ENCODE measurements at regions not wholly inside any gene's neighbourhood (a gene's known extent, or its start where the extent isn't known, plus 50 kb on each side); places are given as distances from the start of the nearest gene placed in this dataset.

- H3K27ac Mint-ChIP-seq, result no peak overlapping the region
- H3K27me3 Mint-ChIP-seq (ENCODE audit: insufficient read depth), result peaks cover 38% of the 10 kb centered on the region
Observed at GRCh38 chr15:25624504-25625177, 185.8 kb upstream of the UBE3A start.

GRCh38 chr15:25623708-25624107, 184.9 kb upstream of the UBE3A start:
- H3K27ac ChIP-seq (ENCODE audit: low read depth, low read length), result no peak overlapping the region
- DNase-seq, result no peak
- Mint-ChIP-seq H3K36me3 (ENCODE audit: low read depth) (no peaks in the 10 kb centered on the region), H3K4me3 (no peak overlapping the region), H3K9me3 (no peaks in the 10 kb centered on the region), H3K27me3 (ENCODE audit: insufficient read depth) (peaks cover 31% of the 10 kb centered on the region), H3K27ac (no peak overlapping the region), H3K4me1 (no peaks in the 10 kb centered on the region)
- TF ChIP-seq, protein P1, sequence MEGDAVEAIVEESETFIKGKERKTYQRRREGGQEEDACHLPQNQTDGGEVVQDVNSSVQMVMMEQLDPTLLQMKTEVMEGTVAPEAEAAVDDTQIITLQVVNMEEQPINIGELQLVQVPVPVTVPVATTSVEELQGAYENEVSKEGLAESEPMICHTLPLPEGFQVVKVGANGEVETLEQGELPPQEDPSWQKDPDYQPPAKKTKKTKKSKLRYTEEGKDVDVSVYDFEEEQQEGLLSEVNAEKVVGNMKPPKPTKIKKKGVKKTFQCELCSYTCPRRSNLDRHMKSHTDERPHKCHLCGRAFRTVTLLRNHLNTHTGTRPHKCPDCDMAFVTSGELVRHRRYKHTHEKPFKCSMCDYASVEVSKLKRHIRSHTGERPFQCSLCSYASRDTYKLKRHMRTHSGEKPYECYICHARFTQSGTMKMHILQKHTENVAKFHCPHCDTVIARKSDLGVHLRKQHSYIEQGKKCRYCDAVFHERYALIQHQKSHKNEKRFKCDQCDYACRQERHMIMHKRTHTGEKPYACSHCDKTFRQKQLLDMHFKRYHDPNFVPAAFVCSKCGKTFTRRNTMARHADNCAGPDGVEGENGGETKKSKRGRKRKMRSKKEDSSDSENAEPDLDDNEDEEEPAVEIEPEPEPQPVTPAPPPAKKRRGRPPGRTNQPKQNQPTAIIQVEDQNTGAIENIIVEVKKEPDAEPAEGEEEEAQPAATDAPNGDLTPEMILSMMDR (conservative IDR thresholded peaks at IDR 0.05), result no peak
- no peak overlapping the region for H3K9ac ChIP-seq (ENCODE audit: extremely low read depth, low read length, poor library complexity, severe bottlenecking)
- no peaks in the 10 kb centered on the region for H3K4me1 ChIP-seq (ENCODE audit: control insufficient read depth, insufficient read depth, low read length)
- H3K4me3 ChIP-seq (ENCODE audit: low read length), result no peak overlapping the region
- no peaks in the 10 kb centered on the region for H3K36me3 ChIP-seq (ENCODE audit: control insufficient read depth, insufficient read depth, low read length)
- no peaks in the 10 kb centered on the region for H3K9me3 ChIP-seq (ENCODE audit: control insufficient read depth, low read length)
- WGBS, 2 experiments (ENCODE audit: insufficient coverage in 1 of 2, insufficient read length in 1 of 2), result 74 to 100% methylated on average over 2 to 5 of the region's 5 CpGs
- H3K27me3 ChIP-seq (ENCODE audit: control insufficient read depth, insufficient read depth, low read length, poor library complexity, severe bottlenecking), result no peaks in the 10 kb centered on the region

More at GRCh38 chr15:25624504-25625177, 185.8 kb upstream of the UBE3A start:
- Mint-ChIP-seq H3K36me3 (ENCODE audit: low read depth) (no peaks in the 10 kb centered on the region), H3K9me3 (no peaks in the 10 kb centered on the region), H3K4me1 (no peaks in the 10 kb centered on the region), H3K4me3 (no peak overlapping the region)
- H3K9me3 ChIP-seq (ENCODE audit: control insufficient read depth, low read length), result no peaks in the 10 kb centered on the region
- 86 to 92% methylated on average over 7 to 11 of the region's 11 CpGs for WGBS, 2 experiments (ENCODE audit: insufficient coverage in 1 of 2, insufficient read length in 1 of 2)
- no peaks in the 10 kb centered on the region for H3K27me3 ChIP-seq (ENCODE audit: control insufficient read depth, insufficient read depth, low read length, poor library complexity, severe bottlenecking)
- no peaks in the 10 kb centered on the region for H3K36me3 ChIP-seq (ENCODE audit: control insufficient read depth, insufficient read depth, low read length)
- no peak overlapping the region for H3K27ac ChIP-seq (ENCODE audit: low read depth, low read length)
- H3K4me3 ChIP-seq (ENCODE audit: low read length), result no peak overlapping the region
- TF ChIP-seq, protein P1 (conservative IDR thresholded peaks at IDR 0.05), result no peak
- no peak for DNase-seq
- no peak overlapping the region for H3K9ac ChIP-seq (ENCODE audit: extremely low read depth, low read length, poor library complexity, severe bottlenecking)
- no peaks in the 10 kb centered on the region for H3K4me1 ChIP-seq (ENCODE audit: control insufficient read depth, insufficient read depth, low read length)

DNA sequence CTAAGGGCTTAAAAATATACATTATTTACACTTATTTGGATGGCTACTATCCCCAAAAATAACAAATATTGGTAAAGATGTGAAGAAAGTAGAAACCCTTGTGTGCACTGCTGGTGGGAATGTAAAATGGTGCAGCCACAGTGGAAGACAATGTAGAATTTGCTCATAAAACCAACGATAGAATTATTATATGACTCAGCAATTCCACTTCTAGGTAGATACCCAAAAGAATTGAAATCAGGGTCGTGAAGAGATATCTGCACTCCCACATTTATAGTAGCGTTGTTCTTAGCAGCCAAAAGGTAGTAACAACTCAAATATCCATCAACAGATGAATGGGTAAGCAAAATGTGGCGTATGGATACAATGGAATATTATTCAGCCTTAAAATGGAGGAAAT, 181.6 kb upstream of the UBE3A start:
- H3K27me3 ChIP-seq (ENCODE audit: control insufficient read depth, insufficient read depth, low read length, poor library complexity, severe bottlenecking), result no peaks in the 10 kb centered on the region
- WGBS, 2 experiments (ENCODE audit: insufficient coverage in 1 of 2, insufficient read length in 1 of 2), result 95% methylated on average over 4 of the region's 4 CpGs; no CpG with 5 or more reads in 1 of the 2 experiments
- TF ChIP-seq, protein P1 (conservative IDR thresholded peaks at IDR 0.05), result no peak

More for the DNA sequence above, 181.6 kb upstream of the UBE3A start:
- Histone ChIP-seq H3K9me3 (ENCODE audit: control insufficient read depth, low read length) (no peaks in the 10 kb centered on the region), H3K36me3 (ENCODE audit: control insufficient read depth, insufficient read depth, low read length) (no peaks in the 10 kb centered on the region), H3K4me1 (ENCODE audit: control insufficient read depth, insufficient read depth, low read length) (no peaks in the 10 kb centered on the region), H3K9ac (ENCODE audit: extremely low read depth, low read length, poor library complexity, severe bottlenecking) (no peak overlapping the region), H3K27ac (ENCODE audit: low read depth, low read length) (no peak overlapping the region), H3K4me3 (ENCODE audit: low read length) (no peak overlapping the region)
- no peak for DNase-seq
- Mint-ChIP-seq H3K9me3 (no peaks in the 10 kb centered on the region), H3K4me3 (no peak overlapping the region), H3K4me1 (no peaks in the 10 kb centered on the region), H3K36me3 (ENCODE audit: low read depth) (no peaks in the 10 kb centered on the region), H3K27ac (no peak overlapping the region), H3K27me3 (ENCODE audit: insufficient read depth) (peaks cover 23% of the 10 kb centered on the region)

Measured in endodermal cell (in vitro differentiated cells).